OCI-M2 (cell line): ENCODE measurements at regions not wholly inside any gene's neighbourhood (a gene's known extent, or its start where the extent isn't known, plus 50 kb on each side); places are given as distances from the start of the nearest gene placed in this dataset.
"Not testable (repeated sequence)": the region's sequence is repeated elsewhere in the genome, so short reads cannot be mapped to it uniquely, and the experiment has no call there.

Source experiments
- DNase-seq: peaks from one replicate; lab custom pipeline; 2025; ENCODE audit not compliant: unreplicated experiment; lab: John Stamatoyannopoulos, UW

GRCh38 chr21:35508139-35508888 is 459.2 kb upstream of the RUNX1 start:
- no peak for DNase-seq

GRCh38 chr21:35507181-35507759 is 458.2 kb upstream of the RUNX1 start:
- no peak for DNase-seq

GRCh38 chr21:35506771-35507170 is 457.7 kb upstream of the RUNX1 start:
- DNase-seq, result no peak

GRCh38 chr21:35506352-35506751 is 457.2 kb upstream of the RUNX1 start:
- no peak for DNase-seq

GRCh38 chr21:35504951-35505466 is 455.9 kb upstream of the RUNX1 start:
- DNase-seq, result no peak

GRCh38 chr21:35504277-35504676 is 455.2 kb upstream of the RUNX1 start:
- no peak for DNase-seq

GRCh38 chr21:35503671-35504070 is 454.6 kb upstream of the RUNX1 start:
- no peak for DNase-seq

- DNase-seq, result no peak
Measured at GRCh38 chr21:35502821-35503220, 453.7 kb upstream of the RUNX1 start.

- DNase-seq, result not testable (repeated sequence)
Measured at GRCh38 chr21:35497522-35497921, 448.4 kb upstream of the RUNX1 start.

GRCh38 chr21:35491920-35492678 is 443.0 kb upstream of the RUNX1 start:
- DNase-seq, result no peak

GRCh38 chr21:35491114-35491513 is 442.0 kb upstream of the RUNX1 start:
- DNase-seq, result no peak

GRCh38 chr21:35489389-35489980 is 440.4 kb upstream of the RUNX1 start:
- DNase-seq, result no peak

- no peak for DNase-seq
Measured at GRCh38 chr21:35488946-35489345, 439.8 kb upstream of the RUNX1 start.

- DNase-seq, result no peak
Measured at GRCh38 chr21:35485364-35485763, 436.3 kb upstream of the RUNX1 start.

GRCh38 chr21:35484851-35485250 is 435.7 kb upstream of the RUNX1 start:
- no peak for DNase-seq

GRCh38 chr21:35484032-35484431 is 434.9 kb upstream of the RUNX1 start:
- no peak for DNase-seq

GRCh38 chr21:35482933-35483662 is 434.0 kb upstream of the RUNX1 start:
- no peak for DNase-seq

- no peak for DNase-seq
Measured at GRCh38 chr21:35482096-35482495, 433.0 kb upstream of the RUNX1 start.

- DNase-seq, result no peak
Measured at GRCh38 chr21:35481005-35481404, 431.9 kb upstream of the RUNX1 start.

GRCh38 chr21:35479529-35479928 is 430.4 kb upstream of the RUNX1 start:
- no peak for DNase-seq

GRCh38 chr21:35479065-35479448 is 430.0 kb upstream of the RUNX1 start:
- no peak for DNase-seq
